ENCODE measurements at regions not wholly inside any gene's neighbourhood (a gene's known extent, or its start where the extent isn't known, plus 50 kb on each side); places are given as distances from the start of the nearest gene placed in this dataset.

- no peak overlapping the region for H3K9ac ChIP-seq (ENCODE audit: low read length)
- no peaks in the 10 kb centered on the region for H3K9me2 ChIP-seq (ENCODE audit: insufficient read depth, low read length)
- no peaks in the 10 kb centered on the region for H3K79me2 ChIP-seq (replicated peaks; ENCODE audit: insufficient read depth, low read length)
- H3K4me2 ChIP-seq (ENCODE audit: low read length): no peak overlapping the region
- H3K9me3 ChIP-seq (ENCODE audit: low read length): no peaks in the 10 kb centered on the region
- no peaks in the 10 kb centered on the region for H4K20me1 ChIP-seq (ENCODE audit: insufficient read depth)
- no peak overlapping the region for H2AFZ ChIP-seq (ENCODE audit: low read depth, low read length)
- H3F3A ChIP-seq (ENCODE audit: insufficient read depth, low read length, poor library complexity, severe bottlenecking): no peaks in the 10 kb centered on the region
- H3K36me3 ChIP-seq (ENCODE audit: insufficient read depth, low read length): no peaks in the 10 kb centered on the region
- no peak for TF ChIP-seq POLR2AphosphoS5 (IDR thresholded peaks at IDR 0.05)
- TF ChIP-seq RAD21 (conservative IDR thresholded peaks at IDR 0.05): no peak
- TF ChIP-seq REST (IDR thresholded peaks at IDR 0.05; ENCODE audit: borderline replicate concordance): no peak
- TF ChIP-seq SMC3 (conservative IDR thresholded peaks at IDR 0.05; ENCODE audit: poor library complexity): no peak
- no peak for TF ChIP-seq EP300 (conservative IDR thresholded peaks at IDR 0.05; ENCODE audit: poor library complexity, severe bottlenecking)
- TF ChIP-seq EZH2 (IDR thresholded peaks at IDR 0.05; ENCODE audit: borderline replicate concordance, insufficient read depth, low read length, poor library complexity, severe bottlenecking): no peak
- TF ChIP-seq MXI1 (conservative IDR thresholded peaks at IDR 0.05; ENCODE audit: poor library complexity, severe bottlenecking): no peak
- TF ChIP-seq TAF1 (IDR thresholded peaks at IDR 0.05; ENCODE audit: low read depth): no peak
- TF ChIP-seq CTCF (IDR thresholded peaks at IDR 0.05; ENCODE audit: poor library complexity, severe bottlenecking): no peak
- no peak overlapping the region for H3K27ac ChIP-seq (ENCODE audit: low read length)
- no peaks in the 10 kb centered on the region for H3K27me3 ChIP-seq (ENCODE audit: insufficient read depth, low read depth, low read length)
- H3K4me3 ChIP-seq (ENCODE audit: low read length): no peak overlapping the region
These were observed 1370.4 kb downstream of the GRIK2 start for GRCh38 chr6:102763891-102764290.

GRCh38 chr6:102761872-102762271 lies 1368.4 kb downstream of the GRIK2 start:
- no peak overlapping the region for H3K4me2 ChIP-seq (ENCODE audit: low read length)
- no peak overlapping the region for H3K27ac ChIP-seq (ENCODE audit: low read length)
- no peaks in the 10 kb centered on the region for H3K79me2 ChIP-seq (replicated peaks; ENCODE audit: insufficient read depth, low read length)
- no peak overlapping the region for H2AFZ ChIP-seq (ENCODE audit: low read depth, low read length)
- no peaks in the 10 kb centered on the region for H3F3A ChIP-seq (ENCODE audit: insufficient read depth, low read length, poor library complexity, severe bottlenecking)
- H3K27me3 ChIP-seq (ENCODE audit: insufficient read depth, low read depth, low read length): no peaks in the 10 kb centered on the region
- H3K4me3 ChIP-seq (ENCODE audit: low read length): no peak overlapping the region
- no peaks in the 10 kb centered on the region for H4K20me1 ChIP-seq (ENCODE audit: insufficient read depth)
- no peaks in the 10 kb centered on the region for H3K36me3 ChIP-seq (ENCODE audit: insufficient read depth, low read length)
- TF ChIP-seq SMC3 (conservative IDR thresholded peaks at IDR 0.05; ENCODE audit: poor library complexity) (no peak), REST (IDR thresholded peaks at IDR 0.05; ENCODE audit: borderline replicate concordance) (no peak), CTCF (IDR thresholded peaks at IDR 0.05; ENCODE audit: poor library complexity, severe bottlenecking) (no peak), EZH2 (IDR thresholded peaks at IDR 0.05; ENCODE audit: borderline replicate concordance, insufficient read depth, low read length, poor library complexity, severe bottlenecking) (no peak), TAF1 (IDR thresholded peaks at IDR 0.05; ENCODE audit: low read depth) (no peak), MXI1 (conservative IDR thresholded peaks at IDR 0.05; ENCODE audit: poor library complexity, severe bottlenecking) (no peak), RAD21 (conservative IDR thresholded peaks at IDR 0.05) (no peak), POLR2AphosphoS5 (IDR thresholded peaks at IDR 0.05) (no peak), EP300 (conservative IDR thresholded peaks at IDR 0.05; ENCODE audit: poor library complexity, severe bottlenecking) (no peak)
- no peaks in the 10 kb centered on the region for H3K9me2 ChIP-seq (ENCODE audit: insufficient read depth, low read length)
- H3K9me3 ChIP-seq (ENCODE audit: low read length): no peaks in the 10 kb centered on the region
- no peak overlapping the region for H3K9ac ChIP-seq (ENCODE audit: low read length)
